G401 (cell line): ENCODE measurements at regions not wholly inside any gene's neighbourhood (a gene's known extent, or its start where the extent isn't known, plus 50 kb on each side); places are given as distances from the start of the nearest gene placed in this dataset.

Source experiments
- DNase-seq: peaks from one replicate; pipeline ENCODE4 v3.0.0-alpha.2; 2015; ENCODE audit warnings: low spot score
- in situ Hi-C: cut with HindIII; loops from 2 replicates; pipeline ENCODE4 v1.10.0; 2016; ENCODE audit warnings: low sequenced_read_pairs, mixed read lengths

- in situ Hi-C loops = no loop called here
- no peak for DNase-seq
Measured at GRCh38 chr4:144589512-144589911, 56.4 kb upstream of the HHIP start.

- in situ Hi-C loops = no loop called here
- DNase-seq = no peak
Measured at GRCh38 chr4:144590020-144590419, 55.9 kb upstream of the HHIP start.

- no peak for DNase-seq
- in situ Hi-C loops = no loop called here
Measured at GRCh38 chr4:144591401-144591800, 54.6 kb upstream of the HHIP start.

GRCh38 chr4:144592264-144592663 lies 53.7 kb upstream of the HHIP start:
- in situ Hi-C loops = no loop called here
- DNase-seq = no peak

- in situ Hi-C loops = no loop called here
Measured at GRCh38 chr4:144594471-144594986, 51.4 kb upstream of the HHIP start.

GRCh38 chr4:144595681-144596080 lies 50.3 kb upstream of the HHIP start:
- in situ Hi-C loops = no loop called here
- DNase-seq = no peak

More at GRCh38 chr4:144594471-144594986, 51.4 kb upstream of the HHIP start:
- no peak for DNase-seq
